T-helper 22 cell (primary cell): ENCODE measurements at regions not wholly inside any gene's neighbourhood (a gene's known extent, or its start where the extent isn't known, plus 50 kb on each side); places are given as distances from the start of the nearest gene placed in this dataset.
"Not testable (repeated sequence)": the region's sequence is repeated elsewhere in the genome, so short reads cannot be mapped to it uniquely, and the experiment has no call there.

ENCODE experiments used
- DNase-seq: peaks from one replicate; pipeline ENCODE4 v3.0.0-alpha.2; 2020; ENCODE audit warnings: low read depth

DNA sequence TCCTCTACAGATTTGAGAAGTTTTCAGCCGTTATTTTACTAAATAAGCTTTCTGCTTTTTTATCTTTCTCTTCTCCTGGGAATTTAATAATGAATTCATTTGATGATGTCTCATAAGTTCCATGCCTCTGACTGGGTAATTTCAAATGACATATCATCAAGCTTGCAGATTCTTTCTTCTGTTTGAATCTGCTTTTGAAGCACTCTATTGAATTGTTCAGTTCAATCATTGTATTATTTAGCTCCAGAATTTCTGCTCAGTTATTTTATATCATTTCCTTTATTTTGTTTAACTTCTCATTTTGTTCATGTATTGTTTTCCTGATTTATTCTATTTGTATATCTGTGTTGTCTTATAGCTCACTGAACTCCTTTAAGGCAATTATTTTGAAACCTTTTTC lies 196.9 kb upstream of the CNTNAP2 start:
- no peak for DNase-seq

DNA sequence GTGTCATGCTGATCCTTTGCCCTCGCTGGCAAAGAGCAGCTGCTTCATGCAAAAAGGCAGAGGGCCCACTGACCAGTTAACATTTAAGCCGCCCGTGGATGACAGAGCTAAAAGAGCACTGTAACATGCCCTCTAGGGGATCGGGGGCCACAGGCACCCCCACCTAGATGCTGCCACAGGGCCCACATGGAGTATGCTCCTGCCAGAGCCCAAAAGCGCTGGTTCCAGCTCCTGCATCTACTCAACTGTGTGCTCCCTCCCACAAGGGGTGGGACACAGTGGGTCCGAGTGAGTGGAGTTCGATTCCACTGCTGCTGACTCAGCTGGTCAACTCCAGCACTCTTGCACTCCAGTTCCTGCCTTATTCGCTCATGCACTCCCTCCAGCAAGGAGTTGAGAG lies 199.8 kb upstream of the CNTNAP2 start:
- no peak for DNase-seq

DNA sequence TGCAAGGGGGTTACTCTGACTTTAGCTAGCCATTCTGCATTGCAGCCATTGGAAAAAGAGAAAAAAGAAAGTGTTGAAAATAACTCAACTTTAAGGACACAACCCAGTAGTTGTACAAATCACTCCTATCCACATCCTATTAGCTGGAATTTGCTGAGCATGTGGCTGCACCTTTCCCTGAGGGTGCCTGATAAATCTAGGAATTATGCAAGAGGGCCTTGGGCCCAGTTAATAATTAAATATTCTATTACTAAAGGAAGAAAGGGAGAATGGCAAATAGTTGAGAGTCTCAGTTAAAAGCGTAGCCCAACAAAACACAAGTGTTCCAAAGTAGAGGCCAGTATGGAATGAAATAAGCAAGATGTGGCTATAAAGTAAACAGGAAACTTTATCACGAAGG lies 200.9 kb upstream of the CNTNAP2 start:
- DNase-seq: no peak

DNA sequence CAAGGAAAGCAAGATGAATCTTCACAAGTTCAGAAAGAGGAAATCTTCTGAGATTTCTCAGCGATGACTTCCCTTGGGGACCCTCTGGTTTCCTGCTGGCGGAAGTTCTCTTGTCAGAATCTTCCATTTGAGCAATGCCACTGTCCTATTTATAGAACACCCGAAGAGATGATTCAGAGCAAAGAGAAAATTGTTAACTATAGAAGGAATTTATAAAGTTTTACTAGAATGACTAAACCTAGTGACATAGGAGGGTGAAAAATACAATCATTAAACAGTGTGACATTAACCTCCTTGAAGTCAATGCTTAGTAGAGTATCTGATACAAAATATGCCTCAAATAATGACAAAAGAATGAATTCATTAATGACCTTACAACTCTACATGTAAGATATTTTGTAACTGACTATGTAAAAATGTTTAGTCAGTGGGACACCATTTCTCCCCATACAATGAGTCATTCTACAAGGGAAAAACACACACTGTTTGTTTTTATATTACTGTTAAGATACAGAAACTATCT lies 206.5 kb upstream of the CNTNAP2 start:
- no peak for DNase-seq

DNA sequence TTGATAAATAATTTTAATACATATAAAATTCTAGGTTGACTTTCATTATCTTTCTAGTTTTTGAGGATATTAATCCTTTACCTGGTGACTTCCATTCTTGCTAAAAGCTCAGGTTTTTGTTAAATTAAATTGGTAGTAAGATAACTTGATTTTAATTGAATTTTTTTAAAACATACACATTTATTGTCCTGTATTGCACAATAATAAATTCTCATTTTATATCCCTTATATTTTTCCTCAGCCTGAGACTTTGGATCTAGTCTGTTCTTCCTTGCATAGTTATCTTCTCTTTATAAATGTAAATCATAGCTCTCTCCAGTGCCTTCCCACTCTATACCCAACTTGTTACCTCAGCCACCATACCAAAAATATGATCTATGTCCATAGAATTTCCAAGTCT lies 212.9 kb upstream of the CNTNAP2 start:
- DNase-seq: no peak

DNA sequence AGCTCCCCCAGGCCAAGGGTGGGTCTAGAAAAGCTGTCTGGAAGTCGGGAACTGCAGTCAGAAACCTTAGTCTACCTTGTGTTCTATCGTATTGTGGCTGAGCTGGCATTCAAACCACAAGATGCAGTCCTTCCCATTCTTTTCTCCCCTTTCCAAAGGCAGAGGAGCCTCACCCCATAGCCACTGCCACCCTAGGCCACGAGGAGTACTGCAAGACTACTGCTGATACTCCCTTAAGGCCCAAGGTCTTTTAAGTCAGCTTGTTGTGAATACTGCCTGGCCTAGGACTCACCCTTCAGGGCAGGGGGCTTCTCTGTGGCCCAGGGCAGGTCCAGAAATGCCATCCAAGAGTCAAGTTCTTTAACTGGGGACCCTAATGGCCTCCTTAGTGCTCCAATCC lies 214.5 kb upstream of the CNTNAP2 start:
- DNase-seq: no peak

DNA sequence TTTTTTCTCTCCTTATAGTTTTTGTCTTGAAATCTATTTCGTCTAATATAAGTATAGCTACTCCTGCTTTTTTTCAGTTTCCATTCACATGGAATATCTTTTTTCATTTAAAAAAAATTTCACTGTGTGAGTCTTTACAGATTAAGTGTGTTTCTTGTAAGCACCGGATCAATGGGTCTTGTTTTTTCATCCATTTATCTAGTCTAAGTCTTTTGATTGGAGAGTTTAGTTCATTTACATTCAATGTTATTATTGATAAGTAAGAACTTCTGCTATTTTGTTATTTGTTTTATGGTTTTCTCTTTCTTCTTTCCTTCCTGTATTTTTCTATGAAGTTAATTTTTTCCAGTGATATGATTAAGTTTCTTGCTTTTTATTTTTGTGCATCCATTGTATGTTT lies 216.7 kb upstream of the CNTNAP2 start:
- DNase-seq: no peak

DNA sequence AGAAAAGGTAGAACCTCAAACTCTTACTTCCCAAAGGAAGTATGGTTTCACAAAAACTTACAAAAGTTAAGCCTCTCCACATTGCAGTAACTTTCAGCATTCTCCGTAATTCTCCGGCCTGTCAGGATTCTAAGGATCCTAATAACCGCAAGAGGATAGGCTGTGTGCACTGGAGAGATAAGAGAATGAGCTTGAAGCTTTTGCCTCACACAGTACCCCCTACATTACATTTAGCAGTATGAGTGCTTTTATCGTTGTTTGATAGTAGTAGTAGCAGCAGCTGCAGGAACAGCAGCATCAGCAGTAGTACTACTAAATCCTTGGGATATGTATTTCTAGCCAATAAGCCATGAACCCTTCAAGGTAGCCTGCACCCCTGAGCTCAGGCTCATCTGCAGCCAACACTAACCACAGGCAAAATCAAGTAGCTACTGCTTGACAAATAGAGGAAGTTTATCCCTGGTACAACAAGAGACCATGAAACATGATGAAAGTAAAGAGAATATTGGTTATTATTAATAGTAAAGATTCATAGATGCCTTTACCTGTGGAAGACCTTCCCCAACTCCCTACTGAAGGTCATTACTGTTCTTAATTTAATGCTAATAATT lies 222.6 kb upstream of the CNTNAP2 start:
- no peak for DNase-seq

DNA sequence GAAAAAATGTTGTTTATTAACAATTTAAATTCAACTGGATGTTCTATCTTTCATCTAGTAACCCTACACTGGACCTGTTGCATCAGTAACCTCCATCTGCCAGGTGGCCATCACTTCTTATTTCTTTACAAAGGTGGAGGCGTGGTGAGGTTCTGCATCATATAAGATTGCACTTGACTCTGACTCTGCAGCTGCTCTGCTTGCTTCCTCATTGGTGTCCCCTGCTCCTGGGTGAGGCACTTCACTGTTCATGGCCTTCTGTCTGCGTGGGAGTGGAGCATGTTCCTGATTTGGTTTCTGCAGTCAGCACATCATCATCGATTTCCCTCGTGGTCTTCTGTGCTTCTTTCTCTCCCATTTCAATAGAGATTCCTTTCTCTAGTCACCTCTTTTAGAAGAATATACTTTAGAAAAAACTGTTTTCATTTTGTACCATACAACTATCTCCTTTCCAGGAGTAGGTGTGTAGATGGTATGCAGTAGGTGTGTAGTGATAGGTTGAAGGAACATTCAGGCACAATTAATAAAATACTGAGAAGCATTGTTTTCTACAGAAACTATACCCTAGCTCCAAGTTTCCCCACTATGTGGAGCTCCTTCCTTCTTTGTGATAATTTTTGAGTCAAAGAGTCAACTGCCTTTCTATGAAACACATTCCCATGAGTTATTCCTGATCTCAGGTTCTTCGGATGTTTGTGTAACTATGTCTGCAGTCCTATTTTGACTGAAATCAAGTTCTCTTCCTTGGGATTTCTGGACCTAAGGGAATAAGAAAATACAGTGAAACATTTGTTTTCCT lies 231.7 kb upstream of the CNTNAP2 start:
- DNase-seq: no peak

DNA sequence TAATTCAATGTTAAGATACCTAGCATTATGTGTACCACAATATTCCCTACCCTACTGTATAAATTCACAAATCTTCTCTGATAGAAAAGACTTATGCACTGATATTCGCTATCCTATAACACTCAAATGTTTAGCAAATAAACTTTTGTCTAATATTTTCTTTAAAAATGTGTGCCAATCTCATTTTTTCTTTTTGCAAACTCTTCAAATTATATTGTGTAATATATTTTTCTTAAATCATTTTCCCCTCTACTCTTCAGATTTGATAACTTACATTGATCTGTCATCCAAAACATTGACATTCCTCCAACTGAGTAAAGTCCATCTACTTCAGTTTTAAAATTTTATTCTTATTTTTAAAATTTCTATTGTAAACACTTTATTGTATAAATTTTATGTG lies 240.2 kb upstream of the CNTNAP2 start:
- DNase-seq: no peak

DNA sequence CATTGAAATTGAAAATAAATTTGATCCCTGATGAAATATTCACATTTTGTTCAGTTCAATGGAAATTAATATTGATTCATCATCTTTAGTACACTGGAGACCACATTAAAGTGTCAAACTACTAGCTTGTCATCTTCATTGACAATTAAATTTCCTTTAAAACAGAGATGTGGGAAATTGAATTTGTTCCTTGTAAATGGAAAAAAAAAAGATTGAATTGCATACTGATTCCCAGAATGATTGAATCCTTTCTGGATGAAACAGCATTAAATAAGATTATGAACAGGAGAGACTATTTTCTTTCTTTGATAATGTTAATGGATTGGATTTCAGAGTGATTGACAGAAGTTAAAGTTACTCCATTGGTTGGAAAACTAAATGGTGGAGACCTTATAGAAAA lies 241.3 kb upstream of the CNTNAP2 start:
- DNase-seq: no peak

DNA sequence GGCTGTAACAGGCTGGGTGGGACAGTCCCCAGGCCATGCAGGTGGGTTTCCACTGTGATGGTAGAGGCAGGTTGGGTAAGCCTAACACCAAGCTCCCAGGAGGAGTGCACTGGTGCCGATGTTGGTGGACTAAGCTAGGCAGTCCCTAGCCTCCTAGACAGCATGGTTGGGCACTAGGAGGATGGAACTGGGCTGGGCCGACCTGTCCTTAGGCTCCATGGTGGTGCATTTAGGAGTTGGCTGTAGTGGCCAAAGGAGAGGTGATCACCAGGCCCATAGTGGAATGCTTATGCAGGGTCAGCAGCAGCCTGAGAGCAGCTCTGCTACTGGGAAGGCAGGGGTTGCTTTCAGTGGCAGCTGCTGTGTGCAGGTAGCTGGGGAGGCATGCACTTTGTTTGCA lies 247.7 kb upstream of the CNTNAP2 start:
- DNase-seq: no peak

DNA sequence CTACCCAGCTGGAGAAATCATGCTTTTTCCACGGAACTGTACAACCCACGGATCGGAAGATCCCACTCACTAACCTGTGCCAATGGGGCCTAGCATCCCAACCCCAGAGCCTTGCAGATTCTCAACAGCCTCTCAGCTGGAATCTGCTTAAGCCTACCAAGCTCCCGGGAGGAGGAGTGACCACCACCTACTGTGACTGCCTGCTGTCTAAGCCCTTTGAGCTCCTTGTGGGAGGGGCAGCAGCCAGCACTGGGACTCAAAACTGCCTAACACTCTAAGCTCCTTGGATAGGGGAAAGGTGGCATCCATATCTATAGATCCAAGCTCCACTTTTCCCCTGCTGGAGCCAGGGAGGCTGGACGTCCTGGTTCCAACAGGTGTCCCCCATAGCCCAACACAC lies 254.4 kb upstream of the CNTNAP2 start:
- DNase-seq: no peak

DNA sequence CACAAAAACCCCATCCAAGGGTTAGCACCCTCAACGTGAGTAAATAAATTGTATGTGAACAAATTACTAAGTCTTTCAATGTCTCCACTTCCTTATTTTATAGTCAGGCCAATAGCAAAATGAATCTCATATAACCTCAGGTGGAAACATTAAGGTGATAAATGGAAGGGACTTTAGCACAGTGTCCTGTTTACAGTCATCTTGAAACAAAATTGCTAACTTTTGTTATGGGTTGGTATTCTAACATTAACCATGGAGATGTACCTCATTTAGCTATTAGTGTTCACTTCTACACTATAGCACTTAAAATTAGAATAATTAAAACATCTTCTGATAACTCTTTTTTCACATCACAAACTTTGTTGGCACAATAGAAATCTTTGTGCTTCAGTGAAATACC lies 255.8 kb upstream of the CNTNAP2 start:
- DNase-seq: no peak

DNA sequence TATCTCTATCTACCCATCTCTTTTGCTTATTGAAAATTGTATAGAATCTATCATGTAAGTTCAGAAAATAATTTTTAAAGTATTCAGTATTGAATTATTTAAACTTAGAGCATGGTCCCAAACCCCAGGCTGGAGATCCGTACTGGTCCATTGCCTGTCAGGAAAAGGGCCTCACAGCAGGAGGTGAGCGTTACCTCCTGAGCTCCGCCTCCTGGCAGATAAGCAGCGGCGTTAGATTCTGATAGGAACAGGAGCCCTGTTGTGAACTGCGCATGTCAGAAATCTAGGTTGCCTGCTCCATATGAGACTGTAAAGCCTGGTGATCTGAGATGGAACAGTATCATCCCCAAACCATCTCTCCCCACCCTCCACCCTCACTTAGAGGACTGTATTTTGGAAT lies 266.0 kb upstream of the CNTNAP2 start:
- no peak for DNase-seq

DNA sequence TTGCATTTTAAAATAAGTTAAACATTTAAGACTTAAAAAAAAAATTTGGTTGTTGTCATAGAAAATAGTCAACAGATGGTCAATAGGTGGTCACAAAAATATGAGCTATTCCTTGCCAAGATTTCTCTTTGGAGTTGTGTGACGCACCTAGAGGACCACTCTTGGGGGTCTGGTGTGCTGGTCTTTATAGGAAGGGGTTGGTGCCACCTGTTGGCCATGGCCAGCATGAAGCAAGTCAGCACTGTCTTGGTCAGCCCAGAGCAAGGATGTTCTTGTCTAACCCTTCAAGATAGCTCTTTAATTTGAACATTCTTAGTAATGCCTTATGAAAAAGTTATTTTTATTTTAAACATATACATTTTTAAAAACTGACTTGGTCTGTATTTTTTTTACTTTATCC lies 267.9 kb upstream of the CNTNAP2 start:
- no peak for DNase-seq

DNA sequence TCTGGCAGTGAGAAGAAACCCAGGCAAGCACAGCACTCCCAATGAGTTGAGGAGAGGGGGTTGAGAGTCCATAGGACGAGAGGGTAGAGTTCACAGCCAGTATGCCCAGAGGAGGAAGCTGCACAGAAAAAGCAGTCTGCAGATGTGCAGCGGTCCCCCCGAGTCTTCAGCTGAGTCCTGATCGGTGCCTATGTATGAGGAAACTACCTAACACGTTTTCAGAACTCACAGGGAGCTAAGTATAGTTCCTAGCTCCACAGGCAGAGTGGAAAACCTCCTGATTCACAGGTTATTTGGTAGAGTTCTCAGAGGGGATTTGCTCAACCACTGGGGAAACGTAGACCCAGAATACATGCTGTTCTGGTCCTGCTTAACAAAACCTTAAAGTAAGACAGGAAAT lies 271.3 kb upstream of the CNTNAP2 start:
- DNase-seq: no peak

DNA sequence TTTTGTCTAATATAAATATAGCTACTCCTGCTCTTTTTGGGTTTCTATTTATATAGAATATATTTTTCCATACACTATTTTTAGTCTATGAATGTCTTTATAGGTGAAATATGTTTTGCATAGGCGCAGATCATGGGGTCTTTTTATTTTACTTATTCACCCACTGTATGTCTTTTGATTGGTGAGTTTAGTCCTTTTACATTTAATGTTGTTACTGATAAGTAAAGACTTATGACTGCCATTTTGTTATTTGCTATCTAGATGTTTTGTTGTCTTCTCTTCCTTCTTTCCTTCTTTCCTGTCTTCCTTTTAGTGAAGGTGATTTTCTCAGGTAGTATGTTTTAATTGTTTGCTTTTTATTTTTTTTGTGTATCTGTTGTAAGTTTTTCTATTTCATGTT lies 276.8 kb upstream of the CNTNAP2 start:
- DNase-seq: no peak

DNA sequence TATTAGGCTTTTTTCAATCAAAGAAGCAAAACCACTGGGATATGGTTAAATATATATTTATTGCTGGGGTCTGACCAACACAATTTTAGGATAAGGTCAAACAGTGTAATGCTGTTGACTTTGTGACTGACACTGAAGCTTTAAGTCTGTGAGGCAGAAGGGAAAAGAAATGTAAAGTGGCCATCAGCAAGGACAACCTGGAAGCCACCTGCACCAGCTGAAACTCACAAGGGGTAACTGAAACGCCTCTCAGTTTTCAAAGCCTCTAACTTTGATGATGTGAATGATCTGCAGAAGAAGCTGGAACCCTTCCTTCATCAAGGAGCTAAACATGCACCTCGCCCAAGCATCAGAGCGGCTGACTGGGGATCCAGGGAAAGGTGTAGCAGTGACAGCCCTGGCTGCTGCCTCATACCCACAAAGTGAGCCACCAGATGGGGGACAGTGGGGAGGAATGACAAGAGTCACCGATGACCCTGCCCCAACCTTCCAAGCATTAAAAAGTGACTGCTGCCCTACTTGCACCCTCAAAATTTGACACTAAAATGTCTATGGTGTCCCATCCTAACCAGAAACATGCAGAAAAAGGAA lies 284.9 kb upstream of the CNTNAP2 start:
- DNase-seq: no peak

DNA sequence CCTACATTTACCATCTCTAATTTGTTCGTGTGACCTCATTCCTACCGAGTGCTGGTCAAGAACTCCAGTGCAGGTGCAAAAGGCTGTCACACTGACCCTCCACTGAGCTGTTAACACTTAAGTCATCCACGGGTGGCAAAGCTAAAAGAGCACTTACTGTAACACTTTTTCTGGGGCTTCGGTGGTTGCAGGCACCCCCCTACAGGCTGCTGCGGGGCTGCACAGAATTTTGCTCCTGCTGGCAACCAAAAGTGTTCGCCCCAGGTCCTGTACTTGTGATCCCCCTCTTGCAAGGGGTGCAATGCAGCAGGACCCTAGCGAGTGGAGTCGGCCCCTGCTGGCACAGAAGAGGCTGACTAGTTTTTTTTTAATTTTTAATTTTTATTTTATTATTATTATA lies 298.9 kb upstream of the CNTNAP2 start:
- DNase-seq: no peak

DNA sequence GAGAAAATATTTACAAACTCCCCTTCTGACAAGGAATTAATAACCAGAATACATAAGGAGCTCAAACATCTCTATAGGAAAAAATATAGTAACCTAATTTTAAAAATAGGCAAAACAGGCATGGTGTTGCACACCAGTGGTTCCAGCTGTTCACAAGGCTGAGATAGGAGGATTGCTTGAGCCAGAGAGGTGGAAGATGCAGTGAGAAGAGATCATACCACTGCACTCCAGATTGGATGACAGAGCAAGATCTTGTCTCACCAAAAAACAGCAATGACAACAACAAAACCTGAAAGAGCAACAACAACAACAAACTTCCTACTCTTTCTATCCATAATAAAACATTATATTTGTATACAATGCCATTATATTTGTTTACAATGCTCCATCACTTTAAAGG lies 304.4 kb upstream of the CNTNAP2 start:
- no peak for DNase-seq

DNA sequence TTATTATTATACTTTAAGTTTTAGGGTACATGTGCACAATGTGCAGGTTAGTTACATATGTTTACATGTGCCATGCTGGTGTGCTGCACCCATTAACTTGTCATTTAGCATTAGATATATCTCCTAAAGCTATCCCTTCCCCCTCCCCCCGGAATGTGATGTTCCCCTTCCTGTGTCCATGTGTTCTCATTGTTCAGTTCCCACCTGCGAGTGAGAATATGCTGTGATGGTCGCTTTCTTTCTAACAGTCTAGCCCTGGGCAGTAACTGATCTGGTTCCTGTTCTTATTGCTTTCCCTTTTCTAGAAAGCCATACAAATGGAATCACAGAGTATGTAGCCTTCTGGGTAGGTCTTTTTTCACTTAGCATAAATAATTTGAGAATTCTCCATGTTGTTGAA lies 311.1 kb upstream of the CNTNAP2 start:
- DNase-seq: not testable (repeated sequence)

DNA sequence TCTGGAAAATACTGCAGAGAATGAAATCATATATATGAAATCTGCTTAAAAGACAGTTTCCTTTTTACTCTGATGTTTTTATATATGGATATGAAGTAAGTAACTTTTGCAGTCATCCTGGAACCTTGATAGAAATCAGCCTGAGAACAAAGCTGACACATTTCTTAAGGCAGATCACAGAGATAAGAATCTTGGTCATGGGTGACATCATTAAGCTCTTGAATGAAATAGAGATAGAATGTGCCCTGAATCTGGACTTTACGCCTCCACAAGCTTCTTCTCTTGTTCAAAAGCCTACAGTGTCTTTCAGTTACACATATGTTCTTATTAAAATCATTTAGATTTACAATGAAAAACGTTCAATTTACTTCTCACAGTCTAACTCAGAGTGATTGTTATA lies 319.1 kb upstream of the CNTNAP2 start:
- no peak for DNase-seq

DNA sequence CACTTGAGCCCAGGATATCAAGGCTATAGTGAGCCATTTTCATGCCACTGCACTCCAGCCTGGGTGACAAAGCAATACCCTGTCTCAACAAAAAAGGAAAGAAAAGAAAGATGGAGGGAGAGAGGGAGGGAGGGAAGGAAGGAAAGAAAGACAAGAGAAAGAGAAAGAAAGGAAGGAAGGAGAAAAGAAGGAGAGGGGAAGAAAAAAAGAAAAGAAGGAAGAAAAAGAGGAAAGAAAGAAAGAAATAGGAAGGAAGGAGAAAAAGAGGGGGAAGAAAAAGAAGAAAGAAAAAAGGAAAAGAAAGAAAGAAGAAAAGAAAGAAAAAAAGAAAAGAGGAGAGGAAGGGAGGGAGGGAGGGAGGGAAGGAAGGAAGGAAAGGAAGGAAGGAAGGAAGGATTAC lies 321.5 kb upstream of the CNTNAP2 start:
- DNase-seq: no peak
